NCI-H345 (cell line): ENCODE measurements at regions not wholly inside any gene's neighbourhood (a gene's known extent, or its start where the extent isn't known, plus 50 kb on each side); places are given as distances from the start of the nearest gene placed in this dataset.
"Not testable (repeated sequence)": the region's sequence is repeated elsewhere in the genome, so short reads cannot be mapped to it uniquely, and the experiment has no call there.

Source experiments
- DNase-seq: peaks from one replicate; lab custom pipeline; 2025; lab: John Stamatoyannopoulos, UW

DNA sequence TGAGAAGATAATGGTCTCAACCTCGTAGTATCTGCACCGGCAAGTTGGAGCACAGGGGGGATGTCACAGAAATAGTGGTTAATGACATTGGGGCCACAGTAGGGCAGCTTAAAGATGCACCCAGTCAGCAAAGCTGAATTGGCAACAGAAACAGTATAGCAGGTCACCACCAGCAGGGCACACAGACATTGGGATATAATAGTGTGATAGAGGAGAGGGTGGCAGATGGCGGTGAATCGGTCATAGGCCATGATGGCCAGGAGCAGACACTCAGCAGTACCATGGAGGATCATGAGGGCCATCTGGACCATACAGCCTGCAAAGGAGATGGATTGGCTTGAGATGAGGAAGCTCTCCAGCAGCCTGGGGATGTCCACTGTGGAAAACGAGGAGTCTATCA lies 106.0 kb upstream of the OR9Q1 start:
- DNase-seq, result no peak

DNA sequence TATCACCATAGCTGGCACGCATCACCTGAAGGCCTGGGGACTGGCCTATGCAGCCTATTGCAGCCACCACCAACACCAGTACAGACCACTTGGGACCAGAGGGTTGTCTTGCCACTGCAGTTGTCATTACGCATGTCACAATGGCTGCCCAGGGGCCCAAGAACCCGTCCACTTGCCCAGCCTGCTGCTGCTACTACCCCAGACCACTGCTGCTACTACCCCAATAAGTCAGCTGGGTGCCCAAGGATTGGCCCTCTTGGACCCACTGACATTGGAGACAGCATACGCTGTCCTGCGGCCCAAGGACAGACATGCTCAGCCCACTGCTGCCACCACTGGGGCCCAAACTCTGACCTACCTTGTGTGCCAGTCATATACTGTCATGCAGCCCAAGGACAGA lies 102.7 kb upstream of the OR9Q1 start:
- DNase-seq, result no peak

DNA sequence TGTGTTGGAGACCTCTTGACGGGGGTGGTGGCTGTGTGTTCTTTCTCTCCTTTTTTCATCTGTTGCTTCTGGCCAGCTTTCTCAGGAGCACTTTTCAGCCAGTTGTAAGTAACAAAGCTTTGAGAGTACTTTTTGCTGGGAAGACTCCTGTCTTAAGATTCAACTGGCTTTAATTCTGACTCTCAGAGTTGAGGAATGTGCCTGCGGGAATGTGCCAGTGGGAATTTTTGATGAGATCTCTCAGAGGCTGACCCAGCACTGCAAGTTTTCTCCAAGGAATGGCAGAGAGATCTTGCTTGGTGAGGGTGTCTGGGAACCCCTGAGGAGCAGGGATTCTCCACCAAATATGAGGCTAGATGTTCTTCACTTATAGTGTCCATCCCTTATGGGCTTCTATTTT lies 91.6 kb upstream of the OR9Q1 start:
- no peak for DNase-seq

DNA sequence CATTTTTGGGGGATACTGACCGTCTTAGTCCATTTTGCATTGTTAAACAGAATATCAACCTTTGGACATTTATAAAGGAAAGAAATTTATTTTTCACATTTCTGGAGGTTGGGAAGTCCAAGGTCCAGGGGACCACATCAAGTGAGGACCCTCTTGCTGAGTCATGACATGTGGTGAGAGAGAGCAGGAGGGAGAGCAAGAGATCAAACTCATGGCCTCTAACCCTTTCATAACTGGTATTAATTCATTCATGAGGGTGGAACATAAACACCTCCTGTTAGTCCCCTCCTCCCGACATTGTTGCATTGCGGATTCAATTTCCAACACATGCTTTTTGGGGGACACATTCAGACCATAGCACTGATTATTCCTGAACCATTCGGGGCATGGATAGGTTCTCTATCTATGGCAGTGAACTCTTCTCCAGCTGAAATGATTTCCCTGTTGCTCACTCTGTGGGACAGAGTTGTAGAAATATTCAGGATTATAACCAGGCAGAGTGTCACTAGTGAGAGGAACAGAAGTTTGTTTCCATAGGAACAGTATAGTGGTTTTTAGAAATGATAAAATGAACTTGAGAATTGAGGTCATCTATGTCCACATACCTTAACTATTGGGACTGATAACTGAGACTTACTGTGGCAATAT lies 88.2 kb upstream of the OR9Q1 start:
- DNase-seq, result no peak

DNA sequence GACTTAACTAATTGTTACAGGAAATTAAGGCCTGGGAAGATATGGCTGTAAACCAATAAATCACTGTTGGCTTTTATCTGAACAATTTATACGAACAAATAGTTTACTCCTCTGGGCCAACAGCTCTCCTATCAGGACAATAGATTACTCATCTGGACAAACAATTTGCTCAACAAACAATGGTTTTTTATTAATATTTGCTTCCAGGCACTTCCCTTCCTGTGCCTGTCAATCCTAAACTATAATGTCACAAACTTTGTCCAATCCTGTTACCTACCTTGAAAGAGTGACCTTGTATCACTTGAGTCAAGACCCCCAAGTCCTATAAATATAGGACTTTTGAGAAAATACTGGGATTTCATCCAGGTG lies 87.6 kb upstream of the OR9Q1 start:
- DNase-seq, result no peak

DNA sequence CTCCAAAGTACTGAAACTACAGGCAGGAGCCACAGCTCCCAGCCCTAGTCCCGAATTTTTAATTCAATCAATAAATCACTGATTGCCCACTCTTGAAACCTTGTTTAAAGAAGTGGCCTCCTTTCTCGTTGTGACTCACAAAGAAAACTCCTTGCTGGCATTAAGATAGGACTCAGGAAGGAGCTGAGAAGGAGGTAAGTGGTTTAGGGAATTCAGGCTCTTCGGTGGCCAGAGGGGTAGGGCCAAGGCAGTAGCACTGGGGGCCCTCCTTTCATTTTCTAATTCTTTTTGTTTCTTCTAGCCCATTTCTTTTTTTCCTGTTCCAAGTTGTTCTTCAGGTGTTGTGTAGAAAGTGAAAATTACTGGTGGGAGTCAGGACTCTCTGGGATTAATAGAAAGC lies 86.2 kb upstream of the OR9Q1 start:
- no peak for DNase-seq

DNA sequence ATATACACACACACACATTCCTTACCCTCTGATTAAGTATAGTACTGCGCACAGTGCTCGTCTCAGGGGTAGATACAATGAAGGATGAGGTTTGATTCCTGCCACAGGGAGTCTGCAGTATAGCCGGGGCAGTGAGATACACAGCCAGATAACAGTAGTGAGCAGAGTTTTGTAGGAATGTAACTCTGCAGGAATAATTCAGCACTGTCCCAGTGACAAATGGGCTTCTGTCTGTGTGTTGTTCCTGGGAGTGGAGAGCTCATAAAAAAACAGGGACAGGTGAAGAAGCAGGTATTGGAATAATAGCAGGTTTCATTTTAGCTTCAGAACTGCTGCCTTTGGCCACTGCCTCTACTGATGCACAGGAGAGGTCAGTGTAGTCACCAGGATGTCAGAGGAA lies 85.3 kb upstream of the OR9Q1 start:
- DNase-seq, result no peak

DNA sequence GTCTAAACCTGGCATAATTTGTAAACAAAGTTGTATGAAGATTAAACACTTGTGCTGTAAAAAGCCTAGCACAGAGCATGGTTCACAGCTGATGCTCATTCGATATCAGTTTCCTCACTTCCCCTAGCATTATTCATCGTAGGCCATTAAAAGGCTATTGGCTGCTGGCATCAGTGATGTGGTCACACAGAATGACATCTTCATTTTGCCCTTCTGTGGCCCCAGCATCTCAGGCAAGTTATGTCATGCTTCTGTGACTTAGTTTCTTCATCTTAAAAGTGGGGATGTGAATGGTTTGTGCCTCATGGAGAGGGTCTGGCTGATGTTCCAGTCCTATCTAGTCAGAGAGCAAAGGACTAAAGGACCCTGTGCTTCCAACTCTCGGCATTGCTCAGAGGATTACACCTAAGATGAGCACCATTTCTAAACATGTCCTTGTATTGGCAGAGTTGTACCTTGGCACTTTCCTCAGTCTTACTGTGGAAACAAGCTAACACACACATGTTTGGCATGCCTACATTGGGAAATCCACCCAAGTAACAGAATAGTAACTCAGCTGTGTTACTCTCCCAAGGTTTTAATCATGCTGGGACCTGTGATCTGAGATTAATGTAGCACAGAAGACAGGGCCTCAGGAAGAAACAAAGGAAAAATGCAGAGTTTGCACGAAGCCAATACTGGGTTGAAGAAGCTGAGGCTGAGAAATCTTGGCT lies 83.5 kb upstream of the OR9Q1 start:
- DNase-seq, result no peak

DNA sequence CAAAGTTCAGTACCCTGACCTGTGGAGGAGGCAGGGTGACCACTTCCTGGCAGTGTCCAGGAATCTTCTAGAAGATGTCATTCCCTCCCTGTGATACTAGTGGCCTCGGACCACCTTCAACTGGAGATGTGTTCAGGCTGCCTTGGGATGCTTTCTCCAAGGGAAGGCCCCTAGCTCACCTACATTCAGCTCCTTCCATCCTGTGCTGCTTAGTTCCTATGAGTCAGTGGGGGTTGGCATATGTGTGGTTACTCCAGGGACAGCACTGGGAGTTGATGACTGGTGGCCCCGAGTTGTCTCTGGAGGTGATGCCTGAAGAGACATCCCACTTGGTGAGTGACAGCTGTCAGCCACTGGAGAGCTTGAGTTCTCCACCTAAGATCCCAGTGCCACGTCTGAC lies 81.8 kb upstream of the OR9Q1 start:
- no peak for DNase-seq

DNA sequence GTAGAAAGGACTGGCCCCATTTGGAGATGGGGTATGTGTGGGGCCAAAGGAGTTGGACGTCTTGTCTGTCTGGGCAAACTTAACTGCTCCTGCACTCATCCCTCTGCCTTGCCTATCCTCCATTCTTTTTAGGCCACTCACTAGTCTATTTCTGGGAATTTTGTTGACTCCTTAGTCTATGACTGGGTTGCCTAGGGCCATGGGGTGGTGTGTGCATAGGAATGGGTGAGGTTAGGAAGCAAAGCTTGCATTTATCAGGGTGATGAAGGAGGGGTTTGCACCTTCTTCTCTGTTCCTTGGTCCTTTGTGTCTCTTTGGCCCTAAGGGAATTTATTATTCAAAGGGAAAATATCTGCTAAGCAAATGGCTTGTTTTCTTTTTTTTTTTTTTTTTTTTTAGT lies 80.9 kb upstream of the OR9Q1 start:
- DNase-seq, result no peak

DNA sequence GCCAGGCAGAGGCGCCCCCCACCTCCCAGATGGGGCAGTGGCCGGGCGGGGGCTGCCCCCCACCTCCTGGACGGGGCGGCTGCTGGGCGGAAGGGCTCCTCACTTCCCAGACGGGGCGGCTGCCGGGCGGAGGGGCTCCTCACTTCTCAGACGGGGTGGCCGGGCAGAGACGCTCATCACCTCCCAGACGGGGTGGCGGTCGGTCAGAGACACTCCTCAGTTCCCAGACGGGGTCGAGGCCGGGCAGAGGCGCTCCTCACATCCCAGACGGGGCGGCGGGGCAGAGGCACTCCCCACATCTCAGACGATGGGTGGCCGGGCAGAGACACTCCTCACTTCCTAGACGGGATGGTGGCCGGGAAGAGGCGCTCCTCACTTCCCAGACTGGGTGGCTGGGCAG lies 79.9 kb upstream of the OR9Q1 start:
- DNase-seq, result not testable (repeated sequence)

DNA sequence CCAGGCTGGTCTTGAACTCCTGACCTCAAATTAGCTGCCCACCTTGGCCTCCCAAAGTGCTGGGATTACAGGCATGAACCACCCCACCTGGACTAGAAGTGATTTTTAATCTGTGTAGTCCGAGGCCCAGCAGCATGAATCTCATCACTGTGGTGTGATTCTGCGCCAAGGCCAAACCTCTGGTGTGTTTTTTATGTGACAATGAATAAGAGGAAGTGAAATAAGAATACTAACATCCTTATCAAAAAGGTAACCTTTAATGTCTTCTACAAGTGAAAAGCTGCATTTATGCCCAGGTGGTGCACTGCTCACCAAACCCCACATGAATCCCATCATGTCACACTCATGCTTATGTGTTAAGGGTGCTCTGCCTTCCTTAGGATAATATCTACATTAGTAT lies 77.1 kb upstream of the OR9Q1 start:
- no peak for DNase-seq

DNA sequence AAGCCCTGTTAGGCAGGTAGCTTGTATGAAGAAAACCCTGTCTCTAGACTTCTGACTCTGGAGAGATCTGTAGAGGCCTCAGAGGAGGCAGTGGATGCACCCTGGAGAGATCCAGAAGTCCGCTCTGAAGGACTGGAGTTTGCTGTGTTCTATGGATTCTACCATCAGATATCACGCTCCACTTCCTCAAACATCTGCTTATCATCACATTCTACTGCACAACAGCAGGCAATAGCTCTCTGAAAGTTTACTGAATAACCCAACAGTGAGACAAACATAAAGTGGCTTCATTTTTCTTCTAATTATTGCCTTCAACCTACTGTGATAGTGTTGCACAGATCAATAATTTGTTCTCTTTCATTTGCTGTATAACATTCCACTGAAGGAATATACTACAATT lies 59.0 kb upstream of the OR9Q1 start:
- no peak for DNase-seq

DNA sequence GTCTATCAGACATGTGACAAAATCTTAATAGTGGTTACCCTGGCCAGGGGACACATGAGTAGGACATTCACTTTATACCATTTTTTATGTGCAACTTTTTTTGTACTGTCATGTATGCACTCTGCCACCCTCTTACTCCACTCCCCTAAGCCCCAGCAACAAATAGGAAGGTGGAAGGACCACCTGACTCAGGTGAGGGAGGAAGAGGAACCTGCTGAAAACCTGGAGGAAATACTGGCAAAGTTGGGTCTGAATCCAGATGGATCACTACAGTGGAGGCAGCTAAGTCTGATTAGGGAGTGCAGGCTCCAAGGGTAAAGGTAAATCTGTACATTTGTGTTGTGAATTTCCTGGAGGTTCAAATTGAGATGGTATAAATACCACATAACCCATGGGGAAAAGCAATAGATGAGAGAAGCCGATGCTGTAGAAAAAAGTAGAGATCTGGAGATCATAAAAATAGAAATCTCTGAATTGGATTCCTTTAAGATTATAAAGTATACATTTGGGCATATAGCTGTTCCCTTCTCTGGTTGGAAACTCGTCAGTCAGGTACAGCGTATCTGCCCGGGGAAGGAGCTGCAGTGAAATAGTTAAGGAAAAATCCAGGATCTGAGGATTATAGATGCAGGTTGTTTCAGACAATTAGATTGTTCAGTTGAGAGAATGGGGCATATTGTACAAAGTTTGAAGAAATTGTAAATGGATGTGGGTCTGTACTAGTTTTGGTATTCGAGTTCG lies 52.2 kb upstream of the OR9Q1 start:
- no peak for DNase-seq

DNA sequence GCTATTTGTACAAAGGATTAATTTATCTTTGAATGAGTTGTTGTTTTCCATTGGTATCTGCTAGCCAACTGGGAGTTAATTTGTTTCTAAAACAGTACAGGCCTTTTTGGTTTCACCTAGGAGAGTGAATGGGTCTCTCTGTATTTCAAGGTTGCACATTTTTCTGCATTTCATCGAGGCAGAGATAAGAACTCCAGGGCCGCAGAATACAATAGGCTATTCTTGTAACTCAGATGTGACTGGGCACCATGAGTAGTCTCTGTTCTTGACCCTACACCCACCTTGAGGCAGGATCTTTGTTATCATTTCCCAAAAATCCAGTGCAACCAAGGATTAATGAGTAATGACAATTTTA lies 51.7 kb upstream of the OR9Q1 start:
- DNase-seq, result no peak
